HG03045 (cell line): ENCODE measurements at regions not wholly inside any gene's neighbourhood (a gene's known extent, or its start where the extent isn't known, plus 50 kb on each side); places are given as distances from the start of the nearest gene placed in this dataset.

Experiments used
- ATAC-seq: cut with Tn5 transposase; IDR thresholded peaks from one replicate; pipeline ENCODE4 v1.9.1; 2021; ENCODE audit warnings: mild to moderate bottlenecking, moderate library complexity; ENCODE audit not compliant: unreplicated experiment

- ATAC-seq, result no peak
Observed at GRCh38 chr18:27501671-27502070, 316.6 kb upstream of the CHST9 start.

- no peak for ATAC-seq
Observed at GRCh38 chr18:27500531-27500930, 315.4 kb upstream of the CHST9 start.

GRCh38 chr18:27497246-27497645, 312.1 kb upstream of the CHST9 start:
- no peak for ATAC-seq

- no peak for ATAC-seq
Observed at GRCh38 chr18:27493182-27493581, 308.1 kb upstream of the CHST9 start.

GRCh38 chr18:27491772-27492171, 306.7 kb upstream of the CHST9 start:
- no peak for ATAC-seq

GRCh38 chr18:27483276-27483675, 298.2 kb upstream of the CHST9 start:
- no peak for ATAC-seq

GRCh38 chr18:27478459-27478858, 293.4 kb upstream of the CHST9 start:
- no peak for ATAC-seq

GRCh38 chr18:27473318-27473717, 288.2 kb upstream of the CHST9 start:
- no peak for ATAC-seq

GRCh38 chr18:27467073-27467472, 282.0 kb upstream of the CHST9 start:
- no peak for ATAC-seq

- no peak for ATAC-seq
Observed at GRCh38 chr18:27461957-27462356, 276.8 kb upstream of the CHST9 start.

- ATAC-seq, result no peak
Observed at GRCh38 chr18:27449104-27449503, 264.0 kb upstream of the CHST9 start.

GRCh38 chr18:27447930-27448329, 262.8 kb upstream of the CHST9 start:
- no peak for ATAC-seq

GRCh38 chr18:27447451-27447881, 262.4 kb upstream of the CHST9 start:
- no peak for ATAC-seq

GRCh38 chr18:27430595-27430994, 245.5 kb upstream of the CHST9 start:
- no peak for ATAC-seq

GRCh38 chr18:27428716-27429475, 243.8 kb upstream of the CHST9 start:
- no peak for ATAC-seq

- ATAC-seq, result no peak
Observed at GRCh38 chr18:27428120-27428519, 243.0 kb upstream of the CHST9 start.

- ATAC-seq, result no peak
Observed at GRCh38 chr18:27423581-27423980, 238.5 kb upstream of the CHST9 start.

- ATAC-seq, result no peak
Observed at GRCh38 chr18:27419646-27420045, 234.5 kb upstream of the CHST9 start.

- no peak for ATAC-seq
Observed at GRCh38 chr18:27415495-27415894, 230.4 kb upstream of the CHST9 start.

GRCh38 chr18:27414682-27415081, 229.6 kb upstream of the CHST9 start:
- ATAC-seq, result no peak

GRCh38 chr18:27413495-27414401, 228.6 kb upstream of the CHST9 start:
- ATAC-seq, result no peak

- no peak for ATAC-seq
Observed at GRCh38 chr18:27412556-27412955, 227.4 kb upstream of the CHST9 start.
